ENCODE measurements at regions not wholly inside any gene's neighbourhood (a gene's known extent, or its start where the extent isn't known, plus 50 kb on each side); places are given as distances from the start of the nearest gene placed in this dataset.
"Not testable (repeated sequence)": the region's sequence is repeated elsewhere in the genome, so short reads cannot be mapped to it uniquely, and the experiment has no call there.

DNA sequence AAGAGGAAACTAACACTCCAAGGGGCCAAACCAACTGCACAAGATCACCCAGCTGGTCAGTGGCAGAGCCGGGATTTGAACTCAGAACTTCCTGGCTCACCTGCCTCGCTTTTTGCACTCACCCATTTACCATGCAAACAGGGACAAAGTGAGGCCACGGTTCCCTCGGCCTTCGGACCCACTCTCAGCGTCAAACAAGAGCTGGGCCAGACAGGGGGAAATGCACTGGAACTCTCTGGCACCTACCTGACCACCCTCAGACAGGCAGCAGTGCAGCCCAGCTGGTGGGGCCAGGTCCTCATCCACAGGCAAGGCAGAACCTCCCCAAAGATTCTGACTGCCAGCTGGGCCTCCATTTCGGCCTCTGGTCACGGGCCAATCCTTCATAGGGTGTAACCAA is 93.7 kb upstream of the SRSF6 start:
- DNase-seq (ENCODE audit: low spot score) = no peak

DNA sequence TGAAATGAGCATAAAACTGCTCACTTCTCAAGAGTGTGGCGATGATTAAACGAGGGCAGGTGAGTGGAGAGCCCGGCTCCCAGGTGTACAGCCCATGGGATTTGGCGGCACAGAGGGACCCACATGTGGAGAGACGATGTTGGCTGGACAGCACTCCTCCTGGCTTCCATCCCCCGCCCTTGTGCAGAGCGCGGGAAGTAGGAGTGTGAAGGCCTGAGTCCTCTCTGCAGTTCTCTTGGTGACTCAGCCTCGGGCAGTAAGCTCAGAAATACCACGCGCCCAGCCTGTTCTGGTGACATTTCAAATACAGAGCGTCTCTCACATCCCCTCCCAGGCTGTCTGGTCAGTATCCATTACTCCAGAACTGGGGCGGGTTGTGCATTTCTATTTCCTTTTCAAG is 94.2 kb upstream of the SRSF6 start:
- no peak for DNase-seq (ENCODE audit: low spot score)

DNA sequence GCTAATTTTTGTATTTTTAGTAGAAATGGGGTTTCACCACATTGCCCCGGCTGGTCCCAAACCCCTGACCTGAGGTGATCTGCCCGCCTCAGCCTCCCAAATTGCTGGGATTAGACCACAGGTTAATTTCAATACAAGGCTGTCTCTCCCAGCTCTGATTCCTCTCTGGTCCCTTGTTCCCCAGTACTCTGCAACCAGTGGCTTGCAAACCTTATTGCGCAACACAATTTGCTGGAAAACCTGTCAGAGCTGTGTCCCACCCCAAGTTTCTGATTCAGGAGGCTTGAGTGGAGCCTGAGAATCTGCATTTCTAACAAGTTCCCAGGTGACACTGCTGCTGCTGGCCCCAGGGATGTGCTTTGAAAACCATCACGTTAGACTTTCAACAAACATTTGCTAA is 96.2 kb upstream of the SRSF6 start:
- DNase-seq (ENCODE audit: low spot score) = no peak

DNA sequence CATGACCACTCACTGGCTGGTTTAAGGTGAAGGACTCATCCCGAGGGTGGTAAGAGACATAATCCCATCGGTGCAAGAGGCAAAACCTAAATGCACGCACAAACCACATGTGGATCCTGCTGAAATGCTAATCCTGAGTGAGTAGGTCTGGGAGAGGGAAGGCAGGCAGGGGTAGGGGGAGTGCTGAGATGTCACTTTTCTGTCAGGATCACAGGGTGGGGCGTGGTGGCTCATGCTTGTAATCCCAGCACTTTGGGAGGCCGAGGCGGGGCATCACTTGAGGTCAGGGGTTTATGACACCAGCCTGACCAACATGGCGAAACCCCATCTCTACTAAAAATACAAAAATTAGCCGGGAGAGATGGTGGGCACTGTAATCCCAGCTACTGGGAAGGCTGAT is 97.7 kb upstream of the SRSF6 start:
- DNase-seq (ENCODE audit: low spot score) = no peak

DNA sequence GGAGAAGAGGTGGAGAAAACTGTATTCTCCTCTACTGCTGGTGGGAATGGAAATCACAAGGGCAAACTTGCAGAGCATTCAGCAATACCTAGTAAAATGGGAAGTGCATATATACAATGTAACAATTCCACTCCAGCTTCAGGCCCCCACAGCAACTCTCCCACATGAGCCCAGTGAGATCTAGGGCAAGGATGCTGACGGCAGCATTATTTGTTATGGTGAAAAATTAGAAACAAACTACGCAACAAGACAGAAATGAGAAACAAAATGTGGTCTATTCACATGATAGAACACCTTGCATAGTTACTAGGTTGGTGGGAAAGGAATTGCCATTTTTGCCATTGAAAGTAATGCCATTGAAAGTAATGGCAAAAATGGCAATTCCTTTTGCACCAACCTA is 98.9 kb upstream of the SRSF6 start:
- DNase-seq (ENCODE audit: low spot score) = no peak

DNA sequence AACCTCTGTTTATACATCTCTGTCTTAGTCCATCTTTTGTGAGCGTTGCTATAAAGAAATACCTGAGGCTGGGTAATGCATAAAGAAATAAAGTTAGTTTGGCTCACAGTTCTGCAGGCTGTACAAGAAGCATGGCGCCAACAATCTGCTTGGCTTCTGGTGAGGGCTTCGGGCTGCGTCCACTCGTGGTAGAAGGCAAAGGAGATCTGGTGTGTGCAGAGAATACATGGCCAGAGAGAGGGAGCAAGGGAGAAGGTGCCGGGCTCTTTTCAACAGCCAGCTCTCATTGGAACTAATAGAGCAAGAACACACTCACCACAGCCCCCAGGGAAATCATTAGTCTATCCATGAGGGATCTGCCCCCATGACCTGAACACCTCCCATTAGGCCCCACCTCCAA is 100.3 kb upstream of the SRSF6 start:
- DNase-seq (ENCODE audit: low spot score) = no peak

DNA sequence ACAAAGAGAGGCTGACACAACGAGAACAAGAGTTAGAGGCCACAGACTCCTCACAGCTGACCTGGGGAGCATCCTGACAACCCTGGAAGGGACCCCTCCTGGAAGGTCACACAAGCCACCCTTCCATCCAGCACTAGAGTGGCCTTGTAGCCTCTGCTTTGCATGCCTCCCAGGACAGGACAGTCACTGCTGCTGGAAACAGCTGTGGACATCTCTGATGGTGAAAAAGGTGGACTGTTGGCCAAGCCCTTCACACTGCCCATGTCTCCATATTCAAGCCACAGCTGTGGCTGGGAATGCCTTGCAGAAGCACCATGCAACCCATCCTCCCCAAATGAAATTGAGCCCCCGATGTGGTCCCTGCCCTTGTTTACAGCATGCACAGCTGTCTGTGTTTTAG is 102.1 kb upstream of the SRSF6 start:
- no peak for DNase-seq (ENCODE audit: low spot score)

DNA sequence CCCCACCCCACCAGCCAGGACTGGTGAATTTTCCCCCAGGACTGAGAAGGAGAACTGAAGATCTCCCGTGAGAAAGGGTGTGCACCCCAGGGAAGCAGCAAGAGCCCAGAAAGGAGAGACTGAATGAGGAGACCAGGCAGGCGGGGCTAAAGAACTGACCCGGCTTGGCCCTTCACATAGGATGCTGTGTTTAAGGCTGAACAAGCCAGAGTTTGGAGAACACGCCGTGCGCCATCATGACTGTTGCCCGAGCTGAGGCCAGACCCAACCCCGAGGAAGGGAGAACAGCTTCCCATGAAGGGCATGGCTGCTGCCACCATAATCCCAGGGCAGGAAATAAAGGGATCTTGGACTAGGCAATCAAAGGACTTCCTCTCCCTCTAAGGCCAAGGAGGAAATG is 104.7 kb upstream of the SRSF6 start:
- no peak for DNase-seq (ENCODE audit: low spot score)

DNA sequence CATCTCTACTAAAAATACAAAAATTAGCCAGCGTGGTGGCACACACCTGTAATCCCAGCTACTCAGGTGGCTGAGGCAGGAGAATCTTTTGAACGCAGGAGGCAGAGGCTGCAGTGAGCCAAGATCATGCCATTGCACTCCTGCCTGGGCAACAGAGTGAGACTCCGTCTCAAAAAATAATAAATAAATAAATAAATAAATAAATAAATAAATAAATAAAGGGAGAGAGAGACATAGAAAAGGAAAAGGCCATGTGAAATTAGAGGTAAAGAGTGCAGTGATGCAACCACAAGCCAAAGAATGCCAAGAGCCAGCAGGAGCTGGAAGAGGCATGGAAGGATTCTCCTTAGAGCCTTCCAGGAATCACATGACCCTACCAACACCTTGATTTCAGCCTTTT is 107.0 kb upstream of the SRSF6 start:
- DNase-seq (ENCODE audit: low spot score) = not testable (repeated sequence)

DNA sequence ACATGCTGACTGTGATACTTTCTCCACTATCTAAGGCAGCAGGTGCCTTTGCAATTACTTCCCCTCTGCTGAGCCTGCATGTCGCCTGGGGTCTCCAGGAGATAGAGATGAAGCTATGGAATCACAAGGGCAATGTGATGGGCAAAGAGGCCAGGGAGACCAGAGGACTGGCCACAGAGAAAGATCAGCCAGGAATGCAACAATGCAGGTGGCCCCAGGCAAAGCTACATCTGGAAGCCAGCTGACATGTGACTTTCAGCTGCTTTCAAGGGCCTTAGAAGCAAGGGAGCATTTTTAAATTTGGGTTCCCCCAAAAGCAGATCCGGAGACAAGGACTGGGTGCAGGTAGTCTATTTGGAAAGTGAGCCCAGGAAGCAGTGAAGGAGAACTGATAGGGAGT is 107.9 kb upstream of the SRSF6 start:
- DNase-seq (ENCODE audit: low spot score) = no peak

DNA sequence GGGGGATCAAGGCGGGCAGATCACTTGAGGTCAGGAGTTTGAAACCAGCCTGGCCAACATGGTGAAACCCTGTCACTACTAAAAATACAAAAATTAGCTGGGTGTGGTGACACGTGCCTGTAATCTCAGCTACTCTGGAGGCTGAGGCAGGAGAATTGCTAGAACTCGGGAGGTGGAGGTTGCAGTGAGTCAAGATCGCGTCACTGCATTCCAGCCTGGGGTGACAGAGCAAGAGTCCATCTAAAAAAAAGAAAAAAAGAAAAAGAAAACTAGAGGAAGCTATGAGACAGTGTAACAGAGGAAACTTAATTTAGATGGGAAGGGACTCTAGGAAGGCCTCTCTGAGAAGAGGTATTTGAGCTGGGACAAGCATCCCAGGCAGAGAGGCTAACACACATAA is 109.9 kb upstream of the SRSF6 start:
- not testable (repeated sequence) for DNase-seq (ENCODE audit: low spot score)

DNA sequence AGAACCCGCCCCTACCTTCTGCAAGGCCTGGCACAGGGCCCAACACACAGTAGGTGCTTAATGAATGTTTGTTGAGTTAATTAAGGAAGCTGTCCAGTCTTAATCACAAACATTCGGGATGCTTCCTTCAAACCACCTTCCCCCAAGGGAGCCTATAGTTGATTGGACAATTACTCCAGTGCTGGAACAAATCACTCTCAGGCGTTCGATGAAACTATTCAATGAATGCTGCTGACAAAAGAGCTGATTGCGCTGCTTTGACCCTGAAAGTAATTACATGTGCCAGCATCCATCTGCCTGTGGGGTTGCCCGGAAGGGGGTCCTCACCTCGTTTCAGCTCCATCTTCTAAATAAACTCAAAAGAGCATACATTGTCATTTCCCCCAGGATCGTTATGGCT is 112.0 kb upstream of the SRSF6 start:
- no peak for DNase-seq (ENCODE audit: low spot score)

DNA sequence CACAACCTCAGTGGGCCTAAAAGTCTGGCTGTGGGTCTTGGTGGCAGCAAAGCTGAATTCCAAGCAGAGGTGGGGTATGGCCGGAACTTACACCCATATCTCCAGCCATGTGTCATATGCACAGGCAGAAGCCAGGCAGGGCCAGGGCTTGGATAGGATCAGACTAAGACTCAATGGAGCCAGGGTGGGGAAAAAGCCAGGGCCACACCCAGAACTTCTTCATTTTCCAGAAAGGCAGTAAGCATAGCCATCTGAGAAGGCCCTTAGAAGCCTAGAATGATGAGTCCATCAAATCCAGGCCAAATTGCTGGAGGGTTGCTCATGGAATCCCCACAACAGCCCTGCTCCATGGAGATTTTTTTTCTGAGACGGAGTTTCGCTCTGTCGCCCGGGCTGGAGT is 116.2 kb upstream of the SRSF6 start:
- DNase-seq (ENCODE audit: low spot score) = no peak

DNA sequence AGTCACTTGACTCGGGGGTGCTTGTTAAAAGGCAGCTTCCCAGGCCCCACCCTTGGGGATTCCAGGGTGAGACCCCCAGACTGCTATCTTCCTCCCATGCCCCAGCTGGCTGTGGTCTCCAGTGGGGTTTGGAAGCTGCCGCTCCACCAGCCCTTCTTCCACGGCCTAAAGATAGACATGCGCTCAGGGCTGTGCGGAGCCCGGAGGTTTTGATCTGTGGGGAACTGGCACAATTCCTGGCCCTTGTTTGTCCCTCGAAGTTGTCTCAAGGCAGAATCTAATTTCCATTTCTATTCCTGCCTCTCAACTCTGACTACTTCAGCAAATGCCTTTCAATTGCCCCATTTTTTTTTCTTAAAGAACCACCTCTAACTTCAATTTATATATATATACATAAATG is 120.7 kb upstream of the SRSF6 start:
- DNase-seq (ENCODE audit: low spot score) = no peak

DNA sequence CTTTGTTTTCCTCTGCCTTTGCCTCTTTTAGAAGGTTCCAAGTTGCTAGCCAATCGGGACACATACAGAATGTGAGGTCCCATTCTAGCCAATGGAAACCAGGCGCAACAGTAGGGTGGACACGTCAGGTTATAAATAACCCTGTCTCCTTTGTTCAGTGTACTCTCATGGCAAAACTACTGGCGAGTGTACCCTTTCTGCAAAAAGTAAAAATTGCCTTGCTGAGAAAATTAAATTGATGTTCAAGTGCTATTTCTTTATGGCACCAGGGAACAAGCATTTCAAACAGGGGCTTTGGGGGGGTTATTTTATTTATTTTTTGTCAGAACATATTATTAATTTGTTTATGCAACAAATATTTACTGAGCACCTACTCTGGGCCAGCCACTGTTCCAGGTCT is 123.6 kb upstream of the SRSF6 start:
- no peak for DNase-seq (ENCODE audit: low spot score)

DNA sequence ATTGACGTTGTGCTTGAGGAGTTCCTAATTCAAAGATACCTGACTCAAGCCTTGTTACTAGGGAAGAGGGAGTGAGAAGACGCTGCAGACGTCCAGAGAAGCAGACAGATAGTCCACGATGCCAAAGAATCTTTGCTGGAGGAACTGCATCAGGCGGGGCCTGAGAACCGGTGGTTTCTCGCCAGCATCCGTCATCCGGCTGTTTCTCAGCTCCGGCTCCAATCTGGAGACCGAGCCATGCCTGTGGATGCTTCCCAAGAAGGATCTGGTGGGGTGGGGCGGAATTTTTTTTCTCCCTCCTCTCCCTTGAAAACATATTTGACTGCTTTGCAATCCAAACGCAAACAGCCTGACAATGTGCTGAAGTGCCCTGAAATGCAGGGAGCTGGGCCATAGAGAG is 125.8 kb upstream of the SRSF6 start:
- no peak for DNase-seq (ENCODE audit: low spot score)

DNA sequence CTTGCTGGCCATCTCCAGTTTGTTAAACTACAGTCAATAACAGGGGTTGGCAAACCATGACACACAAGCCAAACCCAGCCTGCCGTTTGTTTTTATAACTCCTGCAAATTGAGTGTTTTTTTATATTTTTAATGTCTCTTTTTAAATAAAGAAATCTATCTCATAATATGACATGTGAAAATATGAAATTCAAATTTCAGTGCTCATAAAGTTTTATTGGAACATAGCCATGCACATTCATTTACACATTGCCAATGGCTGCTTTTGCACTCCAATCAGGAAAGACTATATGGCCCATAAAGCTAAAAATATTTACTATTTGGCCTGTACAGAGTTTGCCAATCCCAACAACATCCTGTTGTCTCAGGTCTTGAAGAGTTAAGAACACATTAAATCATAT is 129.0 kb upstream of the SRSF6 start:
- no peak for DNase-seq (ENCODE audit: low spot score)

DNA sequence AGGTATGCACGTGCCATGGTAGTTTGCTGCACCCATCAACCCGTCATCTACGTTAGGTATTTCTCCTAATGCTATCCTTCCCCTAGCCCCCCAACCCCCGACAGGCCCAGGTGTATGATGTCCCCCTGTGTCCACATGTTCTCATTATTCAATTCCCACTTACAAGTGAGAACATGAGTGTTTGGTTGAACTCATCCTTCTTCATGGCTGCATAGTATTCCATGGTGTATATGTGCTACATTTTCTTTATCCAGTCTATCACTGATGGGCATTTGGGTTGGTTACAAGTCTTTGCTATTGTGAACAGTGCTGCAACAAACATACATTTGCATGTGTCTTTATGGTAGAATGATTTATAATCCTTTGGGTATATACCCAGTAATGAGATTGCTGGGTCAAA is 130.5 kb upstream of the SRSF6 start:
- not testable (repeated sequence) for DNase-seq (ENCODE audit: low spot score)

DNA sequence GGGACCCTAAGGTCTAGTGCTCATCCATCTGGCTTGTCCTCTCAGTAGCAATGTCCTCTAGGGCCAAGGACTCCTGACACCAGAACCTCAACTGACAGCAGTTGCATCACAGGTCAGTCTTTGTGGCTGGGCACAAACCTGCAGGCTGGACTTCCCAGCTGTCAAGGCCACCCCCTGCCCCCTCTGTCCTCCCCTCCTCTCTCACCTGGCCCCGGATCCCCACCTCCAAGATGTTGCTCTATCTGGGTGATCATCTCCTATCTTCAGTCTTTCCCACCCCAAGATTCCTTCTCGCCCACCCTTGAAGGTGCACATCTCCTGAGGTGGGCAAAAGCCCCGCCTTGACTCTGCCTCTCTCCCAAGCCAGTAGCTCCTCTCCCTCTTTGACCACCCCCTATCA is 131.8 kb upstream of the SRSF6 start:
- DNase-seq (ENCODE audit: low spot score) = no peak

DNA sequence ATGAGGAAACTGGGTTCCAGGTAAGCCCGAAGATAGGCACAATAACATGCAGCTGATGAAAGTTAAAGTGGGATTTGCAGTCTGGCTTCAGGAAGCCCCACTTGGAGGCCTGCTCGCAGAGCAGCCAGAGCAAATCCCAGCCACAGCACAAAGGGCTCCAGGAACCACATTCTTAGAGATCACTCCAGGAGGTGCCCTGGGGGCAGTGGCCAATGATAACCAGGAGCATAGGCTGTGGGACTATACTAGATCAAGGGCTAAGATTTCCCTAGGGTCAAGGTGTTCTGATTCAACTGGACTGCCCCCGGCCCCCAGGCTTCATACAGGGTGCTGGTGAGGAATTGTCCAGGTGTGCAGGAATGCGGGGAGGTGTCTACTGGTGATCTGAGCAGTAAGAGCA is 133.9 kb upstream of the PTPRT start:
- no peak for DNase-seq (ENCODE audit: low spot score)

DNA sequence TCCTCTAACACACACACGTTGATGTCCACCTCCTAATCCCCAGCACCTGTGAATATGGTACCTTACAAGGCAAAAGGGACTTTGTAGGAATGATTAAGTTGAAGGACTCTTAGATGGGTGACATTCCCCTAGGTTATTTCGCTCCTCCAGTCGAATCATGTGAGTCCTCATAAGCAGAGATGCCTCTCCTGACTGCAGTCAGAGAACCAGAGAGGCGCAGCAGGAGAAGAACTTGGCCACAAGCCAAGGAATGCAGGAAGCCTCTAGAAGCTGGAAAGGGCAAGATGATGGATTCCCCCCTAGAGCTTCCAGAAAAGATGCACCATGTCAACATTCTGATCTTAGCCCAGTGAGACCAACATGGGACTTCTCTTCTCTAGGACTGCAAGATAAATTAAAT is 133.1 kb upstream of the PTPRT start:
- no peak for DNase-seq (ENCODE audit: low spot score)

DNA sequence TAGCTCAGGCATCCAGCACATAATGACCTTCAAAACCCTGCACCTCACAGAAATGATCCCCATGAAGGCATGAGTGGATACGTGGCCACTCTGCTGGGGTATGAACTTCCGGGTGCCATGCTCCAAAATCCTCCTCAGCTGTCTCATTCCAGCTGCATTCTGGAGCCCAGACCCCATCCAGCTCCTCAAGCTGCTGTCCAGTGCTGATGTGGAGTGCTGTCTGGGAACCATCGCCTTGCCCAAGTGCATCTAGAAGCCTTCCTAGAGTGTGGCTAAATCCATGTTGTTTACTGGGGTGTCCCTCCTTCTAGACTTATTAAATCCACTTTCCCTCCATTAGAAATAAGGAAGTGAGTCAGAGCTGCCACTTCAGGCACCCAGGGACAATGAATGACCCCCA is 130.8 kb upstream of the PTPRT start:
- DNase-seq (ENCODE audit: low spot score) = no peak

DNA sequence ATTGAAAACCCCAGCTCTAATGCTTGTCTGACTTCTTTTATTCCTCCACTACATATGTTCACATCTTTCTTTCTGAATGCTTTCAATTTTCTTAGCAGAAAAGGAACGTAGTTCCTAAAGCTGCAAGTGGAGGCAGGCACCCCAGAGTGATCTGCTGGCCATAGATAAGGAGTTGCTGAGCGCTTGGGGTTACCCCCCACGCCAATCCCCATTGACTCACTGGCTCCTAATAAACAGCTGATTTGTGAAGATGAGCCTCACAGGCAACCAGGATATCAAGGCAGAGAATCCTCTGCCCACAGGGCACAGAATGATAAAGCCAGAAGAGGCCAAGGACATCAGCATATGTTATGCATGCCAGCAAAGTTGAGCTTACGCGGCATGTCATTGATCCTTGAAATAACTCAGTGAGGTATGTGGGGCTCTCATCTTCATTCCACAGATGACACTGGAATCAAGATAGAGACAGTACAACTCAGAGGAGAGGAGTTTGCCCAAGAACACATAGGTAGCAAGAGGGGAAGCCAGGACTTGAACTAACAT is 129.1 kb upstream of the PTPRT start:
- no peak for DNase-seq (ENCODE audit: low spot score)

DNA sequence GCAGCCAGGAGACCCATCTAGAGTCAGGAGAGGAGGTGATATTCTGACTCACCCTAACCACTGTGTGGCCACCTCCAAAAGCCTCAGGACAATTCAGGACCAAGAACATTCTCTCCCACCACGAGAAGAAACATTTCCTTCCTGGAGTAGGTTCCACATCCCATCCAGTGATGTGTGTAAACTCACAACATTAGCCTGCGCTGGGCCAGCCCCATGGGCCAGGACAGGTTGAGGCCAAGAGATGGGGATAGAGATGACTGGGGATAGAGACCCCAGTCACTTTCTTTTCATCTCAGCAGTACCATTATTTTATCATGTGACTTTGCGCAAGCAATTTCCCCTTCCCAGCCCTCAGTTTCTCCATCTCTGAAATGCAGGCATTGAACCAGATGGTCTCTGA is 126.6 kb upstream of the PTPRT start:
- no peak for DNase-seq (ENCODE audit: low spot score)

DNA sequence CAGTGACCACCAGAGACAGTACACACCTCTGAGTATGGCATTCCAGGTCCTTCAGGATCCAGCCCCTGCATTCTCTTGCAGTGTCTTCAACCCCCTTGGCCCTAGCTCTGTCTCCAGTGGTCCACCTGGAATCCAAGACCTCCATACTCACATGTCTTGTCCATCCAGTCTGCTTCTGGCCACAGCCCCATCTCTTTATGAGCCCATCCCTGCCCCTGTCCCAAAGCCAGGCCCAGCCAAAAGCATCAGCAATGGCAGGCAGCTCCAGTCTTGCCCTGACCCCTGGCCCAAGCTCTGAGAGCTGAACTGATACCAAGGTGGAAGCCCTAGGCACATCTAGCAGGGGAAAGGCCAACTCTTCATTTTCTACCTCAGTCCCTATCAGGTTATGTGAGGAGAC is 119.6 kb upstream of the PTPRT start:
- no peak for DNase-seq (ENCODE audit: low spot score)

Data from hepatic stellate cell (primary cell).